Activated naive CD4-positive, alpha-beta T cell (primary cell): ENCODE measurements at regions not wholly inside any gene's neighbourhood (a gene's known extent, or its start where the extent isn't known, plus 50 kb on each side); places are given as distances from the start of the nearest gene placed in this dataset.
"Not testable (repeated sequence)": the region's sequence is repeated elsewhere in the genome, so short reads cannot be mapped to it uniquely, and the experiment has no call there.

Experiments used
- DNase-seq, 4 experiments: peaks; one replicate each; lab custom pipeline; 2025; lab: John Stamatoyannopoulos, UW

- no peak for DNase-seq
Measured at GRCh38 chr7:131800008-131800407, 243.6 kb upstream of the PODXL start.

GRCh38 chr7:131797841-131798240 is 241.4 kb upstream of the PODXL start:
- DNase-seq, result no peak

GRCh38 chr7:131795400-131795799 is 239.0 kb upstream of the PODXL start:
- DNase-seq, result no peak

GRCh38 chr7:131792311-131792710 is 235.9 kb upstream of the PODXL start:
- no peak for DNase-seq

- no peak for DNase-seq
Measured at GRCh38 chr7:131787101-131787500, 230.7 kb upstream of the PODXL start.

GRCh38 chr7:131786204-131786603 is 229.8 kb upstream of the PODXL start:
- DNase-seq, result no peak

- no peak for DNase-seq
Measured at GRCh38 chr7:131778601-131779000, 222.2 kb upstream of the PODXL start.

GRCh38 chr7:131774419-131775220 is 218.2 kb upstream of the PODXL start:
- no peak for DNase-seq

GRCh38 chr7:131773413-131773812 is 217.0 kb upstream of the PODXL start:
- no peak for DNase-seq

GRCh38 chr7:131769241-131769640 is 212.8 kb upstream of the PODXL start:
- DNase-seq, result no peak

GRCh38 chr7:131767591-131767990 is 211.2 kb upstream of the PODXL start:
- no peak for DNase-seq

GRCh38 chr7:131765575-131765974 is 209.1 kb upstream of the PODXL start:
- DNase-seq, result no peak

GRCh38 chr7:131764143-131764775 is 207.8 kb upstream of the PODXL start:
- no peak for DNase-seq

- DNase-seq, result no peak
Measured at GRCh38 chr7:131762753-131763152, 206.3 kb upstream of the PODXL start.

GRCh38 chr7:131755801-131756200 is 199.4 kb upstream of the PODXL start:
- DNase-seq, result not testable (repeated sequence)

GRCh38 chr7:131753620-131754222 is 197.3 kb upstream of the PODXL start:
- no peak for DNase-seq

- DNase-seq, result no peak
Measured at GRCh38 chr7:131747658-131748232, 191.3 kb upstream of the PODXL start.

- no peak for DNase-seq
Measured at GRCh38 chr7:131745390-131746248, 189.2 kb upstream of the PODXL start.

- DNase-seq, result no peak
Measured at GRCh38 chr7:131741446-131741845, 185.0 kb upstream of the PODXL start.

- DNase-seq, result no peak
Measured at GRCh38 chr7:131737746-131738465, 181.5 kb upstream of the PODXL start.

GRCh38 chr7:131735101-131735500 is 178.7 kb upstream of the PODXL start:
- DNase-seq, result no peak
